ENCODE measurements at regions not wholly inside any gene's neighbourhood (a gene's known extent, or its start where the extent isn't known, plus 50 kb on each side); places are given as distances from the start of the nearest gene placed in this dataset.

DNA sequence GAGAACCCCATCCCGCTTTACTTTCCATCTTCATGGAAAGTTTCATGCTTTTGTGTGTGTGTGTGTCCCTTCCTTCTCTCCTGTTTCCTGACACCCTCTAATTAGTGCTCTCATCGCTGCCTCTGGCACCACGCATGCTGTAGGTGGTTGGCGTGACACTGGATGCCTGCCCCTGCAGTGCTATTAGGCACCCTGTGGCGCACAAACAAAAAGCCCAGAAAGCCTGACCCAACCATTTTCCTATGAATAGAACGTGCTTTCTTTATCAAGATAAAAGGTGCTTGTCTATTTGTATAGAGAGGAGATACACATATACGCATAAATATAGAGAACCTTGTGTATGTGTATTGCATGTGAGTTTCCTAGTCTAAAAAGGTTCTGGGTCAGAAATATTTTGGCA lies 120.8 kb upstream of the CDCA7L start:
- no peaks in the 10 kb centered on the region for H3K27me3 Mint-ChIP-seq (ENCODE audit: insufficient read depth, low read depth, poor library complexity)
- Histone ChIP-seq H3K27ac (ENCODE audit: low read depth) (no peak overlapping the region), H3K79me2 (replicated peaks; ENCODE audit: insufficient read depth) (no peaks in the 10 kb centered on the region), H3F3A (replicated peaks; ENCODE audit: low read depth) (no peaks in the 10 kb centered on the region), H3K4me3 (no peak overlapping the region), H2AFZ (0 out of 2 replicates have a peak overlapping the region, but pooled peaks have one; percentile 8), H3K4me2 (no peak overlapping the region), H3K36me3 (ENCODE audit: insufficient read depth) (no peaks in the 10 kb centered on the region), H3K27me3 (ENCODE audit: insufficient read depth) (no peaks in the 10 kb centered on the region), H4K20me1 (replicated peaks; ENCODE audit: insufficient read depth) (no peaks in the 10 kb centered on the region), H3K9me2 (ENCODE audit: insufficient read depth) (peaks cover 23% of the 10 kb centered on the region), H3K4me1 (ENCODE audit: insufficient read depth) (peaks cover 17% of the 10 kb centered on the region)
- H3K4me3 Mint-ChIP-seq = no peak overlapping the region
- H3K36me3 Mint-ChIP-seq (ENCODE audit: low read depth) = no peaks in the 10 kb centered on the region
- DNase-seq (ENCODE audit: low spot score) (peak; percentile 27), ATAC-seq (peak; percentile 93)
- peaks cover 24% of the 10 kb centered on the region for H3K4me1 Mint-ChIP-seq
- H3K9me3 Mint-ChIP-seq = no peaks in the 10 kb centered on the region
- TF ChIP-seq ZNF114 (CRISPR knock-in tag; IDR thresholded peaks at IDR 0.05) (no peak), EZH2 (IDR thresholded peaks at IDR 0.05; ENCODE audit: low read depth, unreplicated experiment) (no peak), POLR2AphosphoS5 (IDR thresholded peaks at IDR 0.05; ENCODE audit: low read depth) (no peak), CREB1 (CRISPR knock-in tag; IDR thresholded peaks at IDR 0.05; ENCODE audit: low read depth) (no peak), EZH2phosphoT487 (IDR thresholded peaks at IDR 0.05; ENCODE audit: unreplicated experiment) (no peak), ZNF331 (CRISPR knock-in tag; IDR thresholded peaks at IDR 0.05; ENCODE audit: low read depth) (no peak)
- TF ChIP-seq, protein P1, sequence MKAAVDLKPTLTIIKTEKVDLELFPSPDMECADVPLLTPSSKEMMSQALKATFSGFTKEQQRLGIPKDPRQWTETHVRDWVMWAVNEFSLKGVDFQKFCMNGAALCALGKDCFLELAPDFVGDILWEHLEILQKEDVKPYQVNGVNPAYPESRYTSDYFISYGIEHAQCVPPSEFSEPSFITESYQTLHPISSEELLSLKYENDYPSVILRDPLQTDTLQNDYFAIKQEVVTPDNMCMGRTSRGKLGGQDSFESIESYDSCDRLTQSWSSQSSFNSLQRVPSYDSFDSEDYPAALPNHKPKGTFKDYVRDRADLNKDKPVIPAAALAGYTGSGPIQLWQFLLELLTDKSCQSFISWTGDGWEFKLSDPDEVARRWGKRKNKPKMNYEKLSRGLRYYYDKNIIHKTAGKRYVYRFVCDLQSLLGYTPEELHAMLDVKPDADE (IDR thresholded peaks at IDR 0.05) = no peak
- H3K27ac Mint-ChIP-seq = no peak overlapping the region

DNA sequence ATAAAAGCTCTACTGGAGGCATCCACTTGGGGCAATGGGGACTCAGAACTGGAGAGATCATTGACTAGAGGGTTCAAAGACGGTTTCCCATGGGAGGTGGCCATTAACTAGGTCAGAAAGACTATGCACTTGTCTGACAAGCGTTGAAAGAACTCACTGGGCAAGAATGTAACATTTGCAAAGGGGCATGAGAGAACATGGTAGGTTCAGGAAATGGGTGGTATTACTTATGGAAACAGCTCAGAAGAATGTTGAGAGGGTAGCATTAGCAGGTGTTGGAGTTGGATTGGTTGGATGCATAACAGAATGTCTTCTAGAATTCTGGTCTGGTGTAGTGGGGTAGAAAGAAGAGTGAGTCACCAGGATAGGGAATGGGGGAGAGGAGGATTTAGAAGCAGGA lies 119.1 kb upstream of the CDCA7L start:
- Mint-ChIP-seq H3K4me1 (peaks cover 27% of the 10 kb centered on the region), H3K27ac (no peak overlapping the region), H3K36me3 (ENCODE audit: low read depth) (no peaks in the 10 kb centered on the region), H3K9me3 (no peaks in the 10 kb centered on the region), H3K4me3 (no peak overlapping the region), H3K27me3 (ENCODE audit: insufficient read depth, low read depth, poor library complexity) (no peaks in the 10 kb centered on the region)
- Histone ChIP-seq H3K27me3 (ENCODE audit: insufficient read depth) (no peaks in the 10 kb centered on the region), H3K9me2 (ENCODE audit: insufficient read depth) (peaks cover 23% of the 10 kb centered on the region), H3K4me1 (ENCODE audit: insufficient read depth) (peaks cover 20% of the 10 kb centered on the region), H3K79me2 (replicated peaks; ENCODE audit: insufficient read depth) (no peaks in the 10 kb centered on the region), H3K4me2 (no peak overlapping the region), H3K4me3 (no peak overlapping the region), H3K27ac (ENCODE audit: low read depth) (no peak overlapping the region), H2AFZ (no peak overlapping the region), H4K20me1 (replicated peaks; ENCODE audit: insufficient read depth) (no peaks in the 10 kb centered on the region), H3F3A (replicated peaks; ENCODE audit: low read depth) (no peaks in the 10 kb centered on the region), H3K36me3 (ENCODE audit: insufficient read depth) (no peaks in the 10 kb centered on the region)
- DNase-seq (ENCODE audit: low spot score) = no peak
- no peak for ATAC-seq
- TF ChIP-seq NANOG (IDR thresholded peaks at IDR 0.05; ENCODE audit: borderline replicate concordance) (no peak), POLR2AphosphoS5 (IDR thresholded peaks at IDR 0.05; ENCODE audit: low read depth) (no peak), STAT1 (IDR thresholded peaks at IDR 0.05; ENCODE audit: unreplicated experiment) (no peak), JUNB (IDR thresholded peaks at IDR 0.05; ENCODE audit: unreplicated experiment) (no peak), ZNF114 (CRISPR knock-in tag; IDR thresholded peaks at IDR 0.05) (no peak), EZH2 (IDR thresholded peaks at IDR 0.05; ENCODE audit: low read depth, unreplicated experiment) (no peak)
- TF ChIP-seq, protein P1 (IDR thresholded peaks at IDR 0.05) = no peak
- TF ChIP-seq, protein P2, sequence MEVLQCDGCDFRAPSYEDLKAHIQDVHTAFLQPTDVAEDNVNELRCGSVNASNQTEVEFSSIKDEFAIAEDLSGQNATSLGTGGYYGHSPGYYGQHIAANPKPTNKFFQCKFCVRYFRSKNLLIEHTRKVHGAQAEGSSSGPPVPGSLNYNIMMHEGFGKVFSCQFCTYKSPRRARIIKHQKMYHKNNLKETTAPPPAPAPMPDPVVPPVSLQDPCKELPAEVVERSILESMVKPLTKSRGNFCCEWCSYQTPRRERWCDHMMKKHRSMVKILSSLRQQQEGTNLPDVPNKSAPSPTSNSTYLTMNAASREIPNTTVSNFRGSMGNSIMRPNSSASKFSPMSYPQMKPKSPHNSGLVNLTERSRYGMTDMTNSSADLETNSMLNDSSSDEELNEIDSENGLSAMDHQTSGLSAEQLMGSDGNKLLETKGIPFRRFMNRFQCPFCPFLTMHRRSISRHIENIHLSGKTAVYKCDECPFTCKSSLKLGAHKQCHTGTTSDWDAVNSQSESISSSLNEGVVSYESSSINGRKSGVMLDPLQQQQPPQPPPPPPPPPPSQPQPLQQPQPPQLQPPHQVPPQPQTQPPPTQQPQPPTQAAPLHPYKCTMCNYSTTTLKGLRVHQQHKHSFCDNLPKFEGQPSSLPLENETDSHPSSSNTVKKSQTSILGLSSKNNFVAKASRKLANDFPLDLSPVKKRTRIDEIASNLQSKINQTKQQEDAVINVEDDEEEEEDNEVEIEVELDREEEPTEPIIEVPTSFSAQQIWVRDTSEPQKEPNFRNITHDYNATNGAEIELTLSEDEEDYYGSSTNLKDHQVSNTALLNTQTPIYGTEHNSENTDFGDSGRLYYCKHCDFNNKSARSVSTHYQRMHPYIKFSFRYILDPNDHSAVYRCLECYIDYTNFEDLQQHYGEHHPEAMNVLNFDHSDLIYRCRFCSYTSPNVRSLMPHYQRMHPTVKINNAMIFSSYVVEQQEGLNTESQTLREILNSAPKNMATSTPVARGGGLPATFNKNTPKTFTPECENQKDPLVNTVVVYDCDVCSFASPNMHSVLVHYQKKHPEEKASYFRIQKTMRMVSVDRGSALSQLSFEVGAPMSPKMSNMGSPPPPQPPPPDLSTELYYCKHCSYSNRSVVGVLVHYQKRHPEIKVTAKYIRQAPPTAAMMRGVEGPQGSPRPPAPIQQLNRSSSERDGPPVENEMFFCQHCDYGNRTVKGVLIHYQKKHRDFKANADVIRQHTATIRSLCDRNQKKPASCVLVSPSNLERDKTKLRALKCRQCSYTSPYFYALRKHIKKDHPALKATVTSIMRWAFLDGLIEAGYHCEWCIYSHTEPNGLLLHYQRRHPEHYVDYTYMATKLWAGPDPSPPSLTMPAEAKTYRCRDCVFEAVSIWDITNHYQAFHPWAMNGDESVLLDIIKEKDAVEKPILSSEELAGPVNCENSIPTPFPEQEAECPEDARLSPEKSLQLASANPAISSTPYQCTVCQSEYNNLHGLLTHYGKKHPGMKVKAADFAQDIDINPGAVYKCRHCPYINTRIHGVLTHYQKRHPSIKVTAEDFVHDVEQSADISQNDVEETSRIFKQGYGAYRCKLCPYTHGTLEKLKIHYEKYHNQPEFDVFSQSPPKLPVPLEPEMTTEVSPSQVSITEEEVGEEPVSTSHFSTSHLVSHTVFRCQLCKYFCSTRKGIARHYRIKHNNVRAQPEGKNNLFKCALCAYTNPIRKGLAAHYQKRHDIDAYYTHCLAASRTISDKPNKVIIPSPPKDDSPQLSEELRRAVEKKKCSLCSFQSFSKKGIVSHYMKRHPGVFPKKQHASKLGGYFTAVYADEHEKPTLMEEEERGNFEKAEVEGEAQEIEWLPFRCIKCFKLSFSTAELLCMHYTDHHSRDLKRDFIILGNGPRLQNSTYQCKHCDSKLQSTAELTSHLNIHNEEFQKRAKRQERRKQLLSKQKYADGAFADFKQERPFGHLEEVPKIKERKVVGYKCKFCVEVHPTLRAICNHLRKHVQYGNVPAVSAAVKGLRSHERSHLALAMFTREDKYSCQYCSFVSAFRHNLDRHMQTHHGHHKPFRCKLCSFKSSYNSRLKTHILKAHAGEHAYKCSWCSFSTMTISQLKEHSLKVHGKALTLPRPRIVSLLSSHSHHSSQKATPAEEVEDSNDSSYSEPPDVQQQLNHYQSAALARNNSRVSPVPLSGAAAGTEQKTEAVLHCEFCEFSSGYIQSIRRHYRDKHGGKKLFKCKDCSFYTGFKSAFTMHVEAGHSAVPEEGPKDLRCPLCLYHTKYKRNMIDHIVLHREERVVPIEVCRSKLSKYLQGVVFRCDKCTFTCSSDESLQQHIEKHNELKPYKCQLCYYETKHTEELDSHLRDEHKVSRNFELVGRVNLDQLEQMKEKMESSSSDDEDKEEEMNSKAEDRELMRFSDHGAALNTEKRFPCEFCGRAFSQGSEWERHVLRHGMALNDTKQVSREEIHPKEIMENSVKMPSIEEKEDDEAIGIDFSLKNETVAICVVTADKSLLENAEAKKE (CRISPR knock-in tag; IDR thresholded peaks at IDR 0.05) = no peak

Data from GM23338 (cell line).